22Rv1 (cell line): ENCODE measurements at regions not wholly inside any gene's neighbourhood (a gene's known extent, or its start where the extent isn't known, plus 50 kb on each side); places are given as distances from the start of the nearest gene placed in this dataset.

Experiments used
- H3K27ac ChIP-seq: fragments of 450-650 bp; 2 replicates; pipeline ENCODE4 v1.5.1; 2017
- CTCF ChIP-seq: fragments of 450-650 bp; IDR thresholded peaks from 2 replicates; pipeline ENCODE4 v1.5.1; 2017; ENCODE audit warnings: mild to moderate bottlenecking
- ZFX ChIP-seq: fragments of 450-650 bp; IDR thresholded peaks from 2 replicates; pipeline ENCODE4 v1.6.1; 2017; ENCODE audit warnings: antibody characterized with exemption, borderline replicate concordance

GRCh38 chr16:49085686-49086085 lies 196.0 kb downstream of the CBLN1 start:
- TF ChIP-seq CTCF (no peak), ZFX (no peak)

GRCh38 chr16:49084628-49085390 lies 196.8 kb downstream of the CBLN1 start:
- no peak overlapping the region for H3K27ac ChIP-seq
- TF ChIP-seq ZFX (no peak), CTCF (no peak)

More at GRCh38 chr16:49085686-49086085, 196.0 kb downstream of the CBLN1 start:
- no peak overlapping the region for H3K27ac ChIP-seq

GRCh38 chr16:49081554-49081953 lies 200.1 kb downstream of the CBLN1 start:
- TF ChIP-seq ZFX (no peak), CTCF (no peak)
- no peak overlapping the region for H3K27ac ChIP-seq

GRCh38 chr16:49081086-49081485 lies 200.6 kb downstream of the CBLN1 start:
- TF ChIP-seq ZFX, result no peak
- no peak for TF ChIP-seq CTCF

GRCh38 chr16:49078571-49078970 lies 203.1 kb downstream of the CBLN1 start:
- TF ChIP-seq CTCF (no peak), ZFX (no peak)
- H3K27ac ChIP-seq, result no peak overlapping the region

More at GRCh38 chr16:49081086-49081485, 200.6 kb downstream of the CBLN1 start:
- H3K27ac ChIP-seq, result no peak overlapping the region

- no peak for TF ChIP-seq CTCF
- no peak for TF ChIP-seq ZFX
- H3K27ac ChIP-seq, result no peak overlapping the region
Observed at GRCh38 chr16:49078104-49078503, 203.5 kb downstream of the CBLN1 start.

GRCh38 chr16:49075709-49076108 lies 205.9 kb downstream of the CBLN1 start:
- H3K27ac ChIP-seq, result no peak overlapping the region
- TF ChIP-seq ZFX (no peak), CTCF (no peak)
